Coronary artery (tissue), 2 donors: ENCODE measurements at regions not wholly inside any gene's neighbourhood (a gene's known extent, or its start where the extent isn't known, plus 50 kb on each side); places are given as distances from the start of the nearest gene placed in this dataset.

Experiments
- DNase-seq: peaks from one replicate; pipeline ENCODE4 v3.0.0-alpha.2; 2017; ENCODE audit warnings: low spot score
- H3K27ac ChIP-seq, 2 donors: fragments of 200-600 bp; sonication (generic); one replicate each; pipeline ENCODE4 v1.5.1; 2016 to 2019
- H3K4me3 ChIP-seq: fragments of 200-600 bp; sonication (generic); 2 replicates; pipeline ENCODE4 v1.5.1; 2016; ENCODE audit warnings: mild to moderate bottlenecking, moderate library complexity
- CTCF ChIP-seq: fragments of 200-600 bp; sonication (generic); IDR thresholded peaks from one replicate; pipeline ENCODE4 v1.5.1; 2019; ENCODE audit warnings: antibody characterized with exemption

GRCh38 chr15:31545257-31545656 is 218.6 kb downstream of the KLF13 start:
- no peak for DNase-seq
- Histone ChIP-seq H3K27ac (no peak overlapping the region), H3K4me3 (no peak overlapping the region)
- no peak for TF ChIP-seq CTCF

- no peak for DNase-seq
- no peak for TF ChIP-seq CTCF
- H3K4me3 ChIP-seq: no peak overlapping the region
- no peak overlapping the region for H3K27ac ChIP-seq
Measured at GRCh38 chr15:31550211-31550977, 223.8 kb downstream of the KLF13 start.

GRCh38 chr15:31551323-31551722 is 224.7 kb downstream of the KLF13 start:
- H3K4me3 ChIP-seq: no peak overlapping the region
- DNase-seq: no peak
- H3K27ac ChIP-seq: no peak overlapping the region
- TF ChIP-seq CTCF: no peak

- Histone ChIP-seq H3K4me3 (no peak overlapping the region), H3K27ac (no peak overlapping the region)
- DNase-seq: no peak
- TF ChIP-seq CTCF: no peak
Measured at GRCh38 chr15:31552482-31553099, 226.0 kb downstream of the KLF13 start.

DNA sequence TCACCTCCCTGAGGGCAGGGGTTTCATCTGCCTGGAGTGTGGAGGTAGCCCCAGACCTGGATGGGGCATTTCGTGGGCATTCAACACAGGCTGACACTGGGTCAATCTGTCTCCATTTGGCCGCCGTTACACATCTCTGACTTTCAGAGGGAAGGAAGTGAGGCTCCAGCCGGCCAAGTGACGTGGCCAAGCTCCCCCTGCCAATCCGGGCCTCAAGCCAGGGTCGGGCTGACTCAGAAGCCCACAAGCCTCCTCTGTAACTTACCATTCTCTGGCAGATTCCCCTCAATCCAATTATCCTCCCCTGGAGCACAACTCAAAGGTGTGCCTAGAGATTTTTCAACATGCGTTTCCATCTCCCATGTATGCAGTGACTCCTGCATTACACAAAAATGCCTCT is 227.6 kb downstream of the KLF13 start:
- Histone ChIP-seq H3K27ac (peak overlapping the region in 1 of 2 donors; percentile 52), H3K4me3 (no peak overlapping the region)
- DNase-seq: no peak
- TF ChIP-seq CTCF: no peak

DNA sequence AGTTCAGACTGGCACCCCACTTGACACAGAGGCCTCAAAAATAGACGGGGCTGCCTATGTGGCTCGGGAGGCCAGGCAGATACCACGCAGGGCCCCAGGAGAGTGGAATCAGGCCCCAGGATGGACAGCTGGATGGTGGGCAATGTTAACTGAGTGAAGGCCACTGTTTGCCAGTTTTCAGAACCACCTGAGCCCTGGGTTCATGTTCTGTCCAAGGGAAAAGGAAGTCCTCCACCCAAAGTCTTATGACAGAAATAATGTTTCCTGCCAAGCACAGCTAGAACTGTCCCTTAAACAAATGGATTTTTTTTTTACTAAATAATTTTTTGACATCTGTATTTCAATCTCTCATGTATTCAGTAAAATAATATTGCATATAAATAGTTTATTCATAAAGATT is 228.4 kb downstream of the KLF13 start:
- H3K4me3 ChIP-seq: no peak overlapping the region
- DNase-seq: no peak
- no peak for TF ChIP-seq CTCF
- peak overlapping the region in 1 of 2 donors; percentile 52 for H3K27ac ChIP-seq

GRCh38 chr15:31556494-31557150 is 230.0 kb downstream of the KLF13 start:
- Histone ChIP-seq H3K4me3 (no peak overlapping the region), H3K27ac (no peak overlapping the region)
- TF ChIP-seq CTCF: no peak
- no peak for DNase-seq
